Lower leg skin (tissue), 4 donors: ENCODE measurements at regions not wholly inside any gene's neighbourhood (a gene's known extent, or its start where the extent isn't known, plus 50 kb on each side); places are given as distances from the start of the nearest gene placed in this dataset.

Experiments used
- DNase-seq, 2 donors: peaks; one replicate each; pipeline ENCODE4 v3.0.0-alpha.2; 2019; ENCODE audit warnings: low spot score in 2 of 2
- H3K4me3 ChIP-seq: fragments of 200-600 bp; sonication (generic); 2 replicates; pipeline ENCODE4 v1.5.1; 2017; ENCODE audit warnings: mild to moderate bottlenecking, low read depth; ENCODE audit not compliant: poor library complexity, severe bottlenecking
- CTCF ChIP-seq, 3 donors: fragments of 450-650 bp; IDR thresholded peaks; one replicate each; pipeline ENCODE4 v1.5.1; 2016; ENCODE audit warnings: antibody characterized with exemption in 3 of 3, mild to moderate bottlenecking in 3 of 3, moderate library complexity in 2 of 3
- POLR2A ChIP-seq, 2 donors: fragments of 450-650 bp; IDR thresholded peaks; one replicate each; pipeline ENCODE4 v1.6.1; 2016 to 2017; ENCODE audit warnings: antibody characterized with exemption in 2 of 2, mild to moderate bottlenecking in 1 of 2, moderate library complexity in 1 of 2
- WGBS, 2 donors: methylation state at CpG; one replicate each; pipeline ENCODE4 v1.1.5; 2018; 5-methylcytosine and 5-hydroxymethylcytosine counted together
- intact Hi-C: fragments of 100-400 bp; cut with DNase I; formaldehyde crosslinking; loops from one replicate; pipeline ENCODE4 v1.15.0; 2023; ENCODE audit warnings: low total_unique reads

- WGBS, 2 donors, result 87% methylated on average over 4 of the region's 4 CpGs
- intact Hi-C loops, result no loop called here
- TF ChIP-seq POLR2A (IDR thresholded peaks at IDR 0.05), result no peak
- TF ChIP-seq CTCF (IDR thresholded peaks at IDR 0.05), result no peak
- H3K4me3 ChIP-seq, result no peak overlapping the region
- DNase-seq, result no peak
Observed at GRCh38 chr18:46345181-46345465, 240.9 kb downstream of the HAUS1 start.

- H3K4me3 ChIP-seq, result no peak overlapping the region
- TF ChIP-seq CTCF (IDR thresholded peaks at IDR 0.05) (no peak), POLR2A (IDR thresholded peaks at IDR 0.05) (no peak)
- 93 to 98% methylated on average over 6 of the region's 6 CpGs for WGBS, 2 donors
- DNase-seq, result no peak
- intact Hi-C loops, result no loop called here
Observed at GRCh38 chr18:46346213-46346612, 242.0 kb downstream of the HAUS1 start.

GRCh38 chr18:46346896-46347630 is 242.9 kb downstream of the HAUS1 start:
- WGBS, 2 donors, result 94 to 95% methylated on average over 19 of the region's 19 CpGs
- intact Hi-C loops, result no loop called here
- no peak for TF ChIP-seq CTCF (IDR thresholded peaks at IDR 0.05)
- TF ChIP-seq POLR2A (IDR thresholded peaks at IDR 0.05), result no peak
- no peak overlapping the region for H3K4me3 ChIP-seq
- DNase-seq, result no peak

GRCh38 chr18:46350598-46351159 is 246.5 kb downstream of the HAUS1 start:
- TF ChIP-seq POLR2A (IDR thresholded peaks at IDR 0.05) (no peak), CTCF (IDR thresholded peaks at IDR 0.05) (no peak)
- 58 to 62% methylated on average over 13 of the region's 13 CpGs for WGBS, 2 donors

GRCh38 chr18:46352520-46353250 is 248.5 kb downstream of the HAUS1 start:
- no peak for TF ChIP-seq CTCF (IDR thresholded peaks at IDR 0.05)
- TF ChIP-seq POLR2A (IDR thresholded peaks at IDR 0.05), result no peak
- intact Hi-C loops, result no loop called here
- no peak for DNase-seq
- H3K4me3 ChIP-seq, result no peak overlapping the region
- 89% methylated on average over 5 of the region's 5 CpGs for WGBS, 2 donors

More at GRCh38 chr18:46350598-46351159, 246.5 kb downstream of the HAUS1 start:
- no peak for DNase-seq
- H3K4me3 ChIP-seq, result no peak overlapping the region
- intact Hi-C loops, result no loop called here
